ENCODE measurements at regions not wholly inside any gene's neighbourhood (a gene's known extent, or its start where the extent isn't known, plus 50 kb on each side); places are given as distances from the start of the nearest gene placed in this dataset.

DNA sequence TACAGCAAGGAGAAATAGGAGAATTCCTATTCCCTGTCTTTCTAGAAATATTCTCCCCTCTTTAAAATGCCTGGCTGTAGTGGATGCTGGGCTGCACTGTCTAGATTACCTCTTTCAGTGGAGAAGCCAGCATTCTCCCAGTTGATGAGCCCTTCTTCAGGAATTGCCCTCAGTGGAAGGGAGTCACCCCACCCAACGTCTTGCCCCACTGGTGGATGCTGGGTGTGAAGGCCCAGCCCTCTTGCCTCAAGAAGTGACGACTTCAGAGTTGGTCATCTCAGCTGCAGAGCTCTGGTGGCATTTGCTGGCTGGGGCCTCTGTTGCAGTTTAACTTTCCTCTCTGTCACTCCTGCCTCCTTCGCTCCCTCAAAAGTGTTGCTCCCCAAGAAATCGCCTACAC lies 248.2 kb downstream of the ATG4C start:
- Histone ChIP-seq H3K4me1 (no peaks in the 10 kb centered on the region), H3K36me3 (no peaks in the 10 kb centered on the region), H3K27me3 (no peaks in the 10 kb centered on the region), H3K27ac (no peak overlapping the region), H3K4me3 (no peak overlapping the region), H3K9me3 (no peaks in the 10 kb centered on the region)
- no peak for DNase-seq
- no peak for TF ChIP-seq POLR2A (IDR thresholded peaks at IDR 0.05)
- TF ChIP-seq, protein P1, sequence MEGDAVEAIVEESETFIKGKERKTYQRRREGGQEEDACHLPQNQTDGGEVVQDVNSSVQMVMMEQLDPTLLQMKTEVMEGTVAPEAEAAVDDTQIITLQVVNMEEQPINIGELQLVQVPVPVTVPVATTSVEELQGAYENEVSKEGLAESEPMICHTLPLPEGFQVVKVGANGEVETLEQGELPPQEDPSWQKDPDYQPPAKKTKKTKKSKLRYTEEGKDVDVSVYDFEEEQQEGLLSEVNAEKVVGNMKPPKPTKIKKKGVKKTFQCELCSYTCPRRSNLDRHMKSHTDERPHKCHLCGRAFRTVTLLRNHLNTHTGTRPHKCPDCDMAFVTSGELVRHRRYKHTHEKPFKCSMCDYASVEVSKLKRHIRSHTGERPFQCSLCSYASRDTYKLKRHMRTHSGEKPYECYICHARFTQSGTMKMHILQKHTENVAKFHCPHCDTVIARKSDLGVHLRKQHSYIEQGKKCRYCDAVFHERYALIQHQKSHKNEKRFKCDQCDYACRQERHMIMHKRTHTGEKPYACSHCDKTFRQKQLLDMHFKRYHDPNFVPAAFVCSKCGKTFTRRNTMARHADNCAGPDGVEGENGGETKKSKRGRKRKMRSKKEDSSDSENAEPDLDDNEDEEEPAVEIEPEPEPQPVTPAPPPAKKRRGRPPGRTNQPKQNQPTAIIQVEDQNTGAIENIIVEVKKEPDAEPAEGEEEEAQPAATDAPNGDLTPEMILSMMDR (IDR thresholded peaks at IDR 0.05) = no peak

DNA sequence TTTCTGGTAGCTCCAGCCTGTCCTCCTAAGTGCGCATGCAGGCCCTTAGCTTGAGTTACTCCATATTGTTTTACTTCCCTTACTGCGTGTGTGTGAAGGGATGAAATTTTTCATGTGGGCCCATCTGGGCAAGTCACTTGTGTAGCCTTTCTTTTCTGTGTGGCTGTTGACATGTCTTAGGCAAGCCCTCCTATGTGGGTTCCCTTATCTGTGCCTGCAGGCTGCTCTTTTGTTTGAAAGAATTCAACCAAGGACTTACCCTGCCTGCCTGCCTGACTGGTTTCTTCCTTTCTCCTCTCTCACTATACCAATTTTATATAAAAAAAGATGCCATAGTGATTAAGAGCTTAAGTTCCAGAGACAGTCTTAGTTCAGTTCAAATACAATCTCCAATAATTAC lies 249.3 kb downstream of the ATG4C start:
- H3K36me3 ChIP-seq = no peaks in the 10 kb centered on the region
- H3K4me3 ChIP-seq = no peak overlapping the region
- no peaks in the 10 kb centered on the region for H3K9me3 ChIP-seq
- TF ChIP-seq, protein P1 (IDR thresholded peaks at IDR 0.05) = no peak
- TF ChIP-seq POLR2A (IDR thresholded peaks at IDR 0.05) = no peak
- no peaks in the 10 kb centered on the region for H3K27me3 ChIP-seq
- no peaks in the 10 kb centered on the region for H3K4me1 ChIP-seq
- no peak for DNase-seq
- no peak overlapping the region for H3K27ac ChIP-seq

DNA sequence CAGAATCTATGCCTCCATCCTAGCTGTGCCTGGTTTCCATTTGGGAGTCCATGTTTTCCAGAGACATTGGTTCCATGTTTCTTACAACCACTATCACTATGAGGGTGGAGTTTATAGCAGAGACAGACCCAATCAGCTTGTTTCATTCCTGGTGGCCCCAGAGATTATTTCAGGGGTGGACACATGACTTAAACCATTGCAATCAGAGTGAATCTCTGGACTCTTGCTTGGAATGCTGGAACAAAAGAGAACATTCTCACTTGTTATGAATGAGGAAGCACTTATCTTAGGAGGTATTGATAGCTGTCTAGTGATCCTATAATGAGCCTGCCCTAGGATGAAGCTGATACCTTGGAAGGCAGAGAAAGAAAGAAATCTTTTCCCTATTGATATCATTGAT lies 250.3 kb downstream of the ATG4C start:
- no peaks in the 10 kb centered on the region for H3K9me3 ChIP-seq
- H3K27ac ChIP-seq = no peak overlapping the region
- DNase-seq = no peak
- no peak for TF ChIP-seq POLR2A (IDR thresholded peaks at IDR 0.05)
- TF ChIP-seq, protein P1 (IDR thresholded peaks at IDR 0.05) = no peak
- H3K36me3 ChIP-seq = no peaks in the 10 kb centered on the region
- no peaks in the 10 kb centered on the region for H3K4me1 ChIP-seq
- no peak overlapping the region for H3K4me3 ChIP-seq
- H3K27me3 ChIP-seq = no peaks in the 10 kb centered on the region

DNA sequence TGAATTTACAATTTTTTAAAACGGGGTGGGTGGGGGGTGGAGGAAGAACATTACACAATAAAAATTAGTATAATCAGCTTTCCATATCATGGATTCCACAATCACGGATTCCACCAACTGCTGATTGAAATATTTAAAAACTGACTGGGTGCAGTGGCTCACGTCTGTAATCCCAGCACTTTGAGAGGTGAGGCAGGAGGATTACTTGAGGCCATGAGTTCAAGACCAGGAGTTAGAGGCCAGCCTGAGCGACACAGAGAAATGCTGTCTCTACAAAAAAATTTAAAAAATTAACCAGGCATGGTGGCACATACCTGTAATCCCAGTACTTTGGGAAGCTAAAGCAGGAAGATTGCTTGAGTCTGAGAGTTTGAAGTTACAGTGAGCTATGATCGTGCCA lies 254.7 kb downstream of the ATG4C start:
- Histone ChIP-seq H3K27ac (no peak overlapping the region), H3K4me1 (no peaks in the 10 kb centered on the region), H3K4me3 (no peak overlapping the region), H3K27me3 (no peaks in the 10 kb centered on the region), H3K36me3 (no peaks in the 10 kb centered on the region), H3K9me3 (no peaks in the 10 kb centered on the region)
- TF ChIP-seq, protein P1 (IDR thresholded peaks at IDR 0.05) = no peak
- TF ChIP-seq POLR2A (IDR thresholded peaks at IDR 0.05) = no peak
- DNase-seq = no peak

DNA sequence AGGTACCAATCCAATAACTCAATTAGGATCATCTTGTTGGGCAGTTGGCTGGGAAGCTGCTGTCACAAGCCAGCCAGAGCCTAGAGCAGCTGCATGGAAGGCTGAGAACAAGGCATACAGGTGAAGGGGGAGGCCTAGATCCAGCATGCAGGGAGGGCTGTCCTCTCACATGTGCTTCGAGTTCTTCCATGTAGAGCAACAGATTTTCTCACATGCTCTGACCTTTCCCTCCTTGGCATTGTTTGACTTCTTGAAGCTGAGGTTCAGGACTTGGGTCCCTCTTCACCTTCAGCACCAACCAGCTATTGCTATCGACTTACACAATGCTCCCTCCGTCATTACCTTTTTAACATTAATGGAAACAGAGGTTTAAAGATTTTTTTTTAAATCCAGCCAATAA lies 257.7 kb downstream of the ATG4C start:
- no peak overlapping the region for H3K27ac ChIP-seq
- no peak for DNase-seq
- H3K4me1 ChIP-seq = no peaks in the 10 kb centered on the region
- H3K4me3 ChIP-seq = no peak overlapping the region
- no peaks in the 10 kb centered on the region for H3K36me3 ChIP-seq
- TF ChIP-seq, protein P1 (IDR thresholded peaks at IDR 0.05) = no peak
- no peak for TF ChIP-seq POLR2A (IDR thresholded peaks at IDR 0.05)
- no peaks in the 10 kb centered on the region for H3K27me3 ChIP-seq
- no peaks in the 10 kb centered on the region for H3K9me3 ChIP-seq

DNA sequence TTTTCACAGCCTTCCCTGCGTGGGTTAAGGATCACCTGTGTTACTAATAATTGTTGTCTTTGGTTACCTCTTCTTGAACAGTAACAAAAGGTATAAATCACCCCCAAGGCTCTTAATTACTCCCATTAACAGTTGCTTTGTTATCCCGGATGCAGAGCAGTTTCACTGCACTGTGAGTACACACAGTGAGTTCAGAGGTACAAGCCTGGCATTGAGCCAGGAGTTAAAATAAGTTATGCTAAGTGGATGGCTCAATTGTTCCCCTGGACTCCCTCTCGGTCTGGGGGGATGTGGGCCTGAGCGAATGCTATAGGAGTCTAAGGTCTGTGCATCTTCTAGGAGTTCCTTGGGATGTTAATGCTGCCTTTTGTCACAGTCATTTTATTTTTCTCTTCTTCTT lies 258.3 kb downstream of the ATG4C start:
- no peaks in the 10 kb centered on the region for H3K9me3 ChIP-seq
- H3K36me3 ChIP-seq = no peaks in the 10 kb centered on the region
- no peak for DNase-seq
- no peaks in the 10 kb centered on the region for H3K4me1 ChIP-seq
- TF ChIP-seq, protein P1 (IDR thresholded peaks at IDR 0.05) = no peak
- no peak for TF ChIP-seq POLR2A (IDR thresholded peaks at IDR 0.05)
- H3K4me3 ChIP-seq = no peak overlapping the region
- H3K27ac ChIP-seq = no peak overlapping the region
- H3K27me3 ChIP-seq = no peaks in the 10 kb centered on the region
